ENCODE measurements at regions not wholly inside any gene's neighbourhood (a gene's known extent, or its start where the extent isn't known, plus 50 kb on each side); places are given as distances from the start of the nearest gene placed in this dataset.
"Not testable (repeated sequence)": the region's sequence is repeated elsewhere in the genome, so short reads cannot be mapped to it uniquely, and the experiment has no call there.

DNA sequence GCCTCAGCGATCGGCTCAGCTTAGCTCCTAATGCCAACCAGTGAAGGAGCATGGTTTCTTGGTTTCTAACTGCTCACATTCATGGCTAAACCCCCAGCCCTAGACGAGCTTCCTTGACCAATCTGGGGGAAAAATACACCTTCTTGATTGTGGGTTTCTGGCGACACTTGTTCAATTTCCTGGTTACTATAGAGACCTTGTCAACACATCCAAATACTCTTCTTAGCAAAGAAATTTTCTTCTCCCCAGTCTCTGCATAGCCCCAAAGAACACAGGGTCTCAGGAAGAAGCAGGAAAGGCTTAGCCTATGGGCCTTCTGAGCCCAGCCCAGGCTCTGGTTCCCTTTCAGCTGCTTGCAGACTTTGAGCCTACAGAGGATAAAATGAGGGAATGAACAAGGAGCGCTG is 88.5 kb upstream of the SYT13 start:
- Histone ChIP-seq H3K4me2 (ENCODE audit: insufficient read depth, low read length, poor library complexity, severe bottlenecking) (no peak overlapping the region), H3K27me3 (ENCODE audit: control insufficient read depth in 3 of 3, insufficient read depth in 3 of 3, low read depth in 1 of 3, low read length in 3 of 3) (peaks cover 0 to 63% (median 0%) of the 10 kb centered on the region in 3 experiments), H3K4ac (ENCODE audit: low read length) (no peak overlapping the region), H2BK5ac (ENCODE audit: low read length) (no peak overlapping the region), H2BK15ac (ENCODE audit: low read length) (no peak overlapping the region), H3K36me3 (replicated peaks in 1 of 2; ENCODE audit: control insufficient read depth in 2 of 2, insufficient read depth in 2 of 2, low read length in 2 of 2) (no peaks in the 10 kb centered on the region), H3K4me1 (ENCODE audit: control insufficient read depth in 2 of 2, insufficient read depth in 1 of 2, low read depth in 1 of 2, low read length in 2 of 2) (peaks cover 6 to 10% of the 10 kb centered on the region in 2 donors), H3K4me3 (ENCODE audit: low read length in 2 of 2) (no peak overlapping the region), H3K27ac (replicated peaks; ENCODE audit: low read length) (no peak overlapping the region), H2AFZ (ENCODE audit: low read length) (no peak overlapping the region), H3K9me3 (replicated peaks in 1 of 2; ENCODE audit: control insufficient read depth in 2 of 2, insufficient read depth in 1 of 2, low read depth in 1 of 2, low read length in 2 of 2) (no peaks in the 10 kb centered on the region), H3K14ac (ENCODE audit: low read length) (no peak overlapping the region), H4K91ac (ENCODE audit: low read depth, low read length, poor library complexity) (no peak overlapping the region), H3K79me1 (ENCODE audit: low read depth, low read length) (no peaks in the 10 kb centered on the region), H2AK5ac (ENCODE audit: low read depth, low read length) (no peak overlapping the region), H2BK120ac (ENCODE audit: low read depth, low read length) (no peak overlapping the region), H4K8ac (ENCODE audit: low read depth, low read length) (no peak overlapping the region), H3K18ac (ENCODE audit: low read length) (no peak overlapping the region), H3K9ac (ENCODE audit: low read depth, low read length, poor library complexity) (no peak overlapping the region), H3K23ac (ENCODE audit: low read depth, low read length, poor library complexity) (no peak overlapping the region), H2BK12ac (ENCODE audit: low read length) (no peak overlapping the region)
- WGBS, 2 donors (ENCODE audit: extremely low coverage in 2 of 2, insufficient read length in 2 of 2, insufficient replicate concordance in 1 of 2) = no CpG with 5 or more reads among the region's 5 CpGs
- no peak for DNase-seq (ENCODE audit: low spot score)

DNA sequence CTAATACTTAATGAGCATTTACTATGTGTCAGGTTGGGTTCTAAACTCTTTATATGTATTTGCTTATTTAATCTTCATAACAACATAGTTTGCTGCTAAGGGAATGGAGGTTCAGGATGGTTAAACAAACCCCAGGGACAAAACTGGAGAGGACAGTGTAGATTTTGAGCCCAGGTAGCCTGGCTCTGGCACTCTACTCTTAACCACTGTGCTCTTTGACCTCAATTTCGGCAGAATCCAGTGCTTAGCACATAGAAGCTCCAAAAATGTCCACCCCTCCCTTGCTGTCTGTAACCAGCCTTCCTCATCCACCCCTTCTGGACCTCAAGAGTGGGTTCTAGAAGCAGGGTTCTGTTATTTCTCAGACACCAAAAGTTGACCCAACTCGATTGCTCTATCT is 88.0 kb upstream of the SYT13 start:
- Histone ChIP-seq H3K4me3 (ENCODE audit: low read length in 2 of 2) (no peak overlapping the region), H2BK15ac (ENCODE audit: low read length) (no peak overlapping the region), H4K91ac (ENCODE audit: low read depth, low read length, poor library complexity) (no peak overlapping the region), H2AK5ac (ENCODE audit: low read depth, low read length) (no peak overlapping the region), H2BK12ac (ENCODE audit: low read length) (no peak overlapping the region), H3K36me3 (replicated peaks in 1 of 2; ENCODE audit: control insufficient read depth in 2 of 2, insufficient read depth in 2 of 2, low read length in 2 of 2) (no peaks in the 10 kb centered on the region), H3K27me3 (ENCODE audit: control insufficient read depth in 3 of 3, insufficient read depth in 3 of 3, low read depth in 1 of 3, low read length in 3 of 3) (peaks cover 0 to 68% (median 0%) of the 10 kb centered on the region in 3 experiments), H3K79me1 (ENCODE audit: low read depth, low read length) (no peaks in the 10 kb centered on the region), H3K9me3 (replicated peaks in 1 of 2; ENCODE audit: control insufficient read depth in 2 of 2, insufficient read depth in 1 of 2, low read depth in 1 of 2, low read length in 2 of 2) (no peaks in the 10 kb centered on the region), H3K4me1 (ENCODE audit: control insufficient read depth in 2 of 2, insufficient read depth in 1 of 2, low read depth in 1 of 2, low read length in 2 of 2) (peaks cover 6 to 10% of the 10 kb centered on the region in 2 donors), H3K14ac (ENCODE audit: low read length) (no peak overlapping the region), H3K18ac (ENCODE audit: low read length) (no peak overlapping the region), H3K23ac (ENCODE audit: low read depth, low read length, poor library complexity) (no peak overlapping the region), H3K4ac (ENCODE audit: low read length) (no peak overlapping the region), H3K4me2 (ENCODE audit: insufficient read depth, low read length, poor library complexity, severe bottlenecking) (no peak overlapping the region), H3K9ac (ENCODE audit: low read depth, low read length, poor library complexity) (no peak overlapping the region), H3K27ac (replicated peaks; ENCODE audit: low read length) (no peak overlapping the region), H2AFZ (ENCODE audit: low read length) (no peak overlapping the region), H2BK120ac (ENCODE audit: low read depth, low read length) (no peak overlapping the region), H4K8ac (ENCODE audit: low read depth, low read length) (no peak overlapping the region), H2BK5ac (ENCODE audit: low read length) (no peak overlapping the region)
- no CpG with 5 or more reads among the region's 2 CpGs for whole genome bisulfite sequencing, 2 donors (ENCODE audit: extremely low coverage in 2 of 2, insufficient read length in 2 of 2, insufficient replicate concordance in 1 of 2)
- no peak for DNase-seq (ENCODE audit: low spot score)

DNA sequence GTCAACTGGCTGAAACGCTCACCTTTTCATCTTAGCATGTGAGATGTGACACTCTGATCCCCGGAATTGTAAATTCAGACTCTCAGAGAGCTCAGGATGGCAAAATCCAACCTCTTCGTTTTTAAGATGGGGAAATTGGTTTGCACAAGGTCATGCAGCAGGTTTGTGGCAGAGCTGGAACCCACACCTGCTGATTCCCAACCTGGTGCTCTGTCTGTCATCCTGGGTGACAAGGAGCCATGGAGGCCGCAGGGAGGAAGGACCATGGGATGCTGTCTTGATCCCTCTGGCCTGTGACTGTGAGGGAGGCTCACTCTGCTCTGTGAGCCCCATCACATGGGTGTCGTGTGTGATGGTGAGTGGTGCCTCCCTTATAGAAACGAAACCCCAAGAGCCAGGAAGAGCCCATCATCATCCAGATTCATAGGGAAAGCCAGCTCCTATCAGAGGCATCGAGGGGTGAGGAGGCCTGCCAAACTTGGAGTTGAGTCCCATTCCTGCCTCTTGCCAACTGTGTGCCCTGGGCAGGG is 87.4 kb upstream of the SYT13 start:
- no peak overlapping the region for H4K8ac ChIP-seq (ENCODE audit: low read depth, low read length)
- no peak overlapping the region for H3K27ac ChIP-seq (replicated peaks; ENCODE audit: low read length)
- H2AK5ac ChIP-seq (ENCODE audit: low read depth, low read length) = no peak overlapping the region
- no peak overlapping the region for H2BK5ac ChIP-seq (ENCODE audit: low read length)
- no CpG with 5 or more reads among the region's 7 CpGs for WGBS, 2 donors (ENCODE audit: extremely low coverage in 2 of 2, insufficient read length in 2 of 2, insufficient replicate concordance in 1 of 2)
- no peak overlapping the region for H4K91ac ChIP-seq (ENCODE audit: low read depth, low read length, poor library complexity)
- no peak overlapping the region for H3K23ac ChIP-seq (ENCODE audit: low read depth, low read length, poor library complexity)
- H3K4me3 ChIP-seq (ENCODE audit: low read length in 2 of 2) = no peak overlapping the region
- H3K36me3 ChIP-seq (replicated peaks in 1 of 2; ENCODE audit: control insufficient read depth in 2 of 2, insufficient read depth in 2 of 2, low read length in 2 of 2) = no peaks in the 10 kb centered on the region
- H3K9ac ChIP-seq (ENCODE audit: low read depth, low read length, poor library complexity) = no peak overlapping the region
- no peak for DNase-seq (ENCODE audit: low spot score)
- H3K14ac ChIP-seq (ENCODE audit: low read length) = no peak overlapping the region
- H3K27me3 ChIP-seq (ENCODE audit: control insufficient read depth in 3 of 3, insufficient read depth in 3 of 3, low read depth in 1 of 3, low read length in 3 of 3) = peaks cover 0 to 74% (median 0%) of the 10 kb centered on the region in 3 experiments
- no peak overlapping the region for H3K18ac ChIP-seq (ENCODE audit: low read length)
- H3K79me1 ChIP-seq (ENCODE audit: low read depth, low read length) = no peaks in the 10 kb centered on the region
- H3K4me2 ChIP-seq (ENCODE audit: insufficient read depth, low read length, poor library complexity, severe bottlenecking) = no peak overlapping the region
- no peaks in the 10 kb centered on the region for H3K9me3 ChIP-seq (replicated peaks in 1 of 2; ENCODE audit: control insufficient read depth in 2 of 2, insufficient read depth in 1 of 2, low read depth in 1 of 2, low read length in 2 of 2)
- H2BK12ac ChIP-seq (ENCODE audit: low read length) = no peak overlapping the region
- H2BK15ac ChIP-seq (ENCODE audit: low read length) = no peak overlapping the region
- no peak overlapping the region for H2BK120ac ChIP-seq (ENCODE audit: low read depth, low read length)
- peaks cover 6 to 10% of the 10 kb centered on the region in 2 donors for H3K4me1 ChIP-seq (ENCODE audit: control insufficient read depth in 2 of 2, insufficient read depth in 1 of 2, low read depth in 1 of 2, low read length in 2 of 2)
- no peak overlapping the region for H2AFZ ChIP-seq (ENCODE audit: low read length)
- no peak overlapping the region for H3K4ac ChIP-seq (ENCODE audit: low read length)

DNA sequence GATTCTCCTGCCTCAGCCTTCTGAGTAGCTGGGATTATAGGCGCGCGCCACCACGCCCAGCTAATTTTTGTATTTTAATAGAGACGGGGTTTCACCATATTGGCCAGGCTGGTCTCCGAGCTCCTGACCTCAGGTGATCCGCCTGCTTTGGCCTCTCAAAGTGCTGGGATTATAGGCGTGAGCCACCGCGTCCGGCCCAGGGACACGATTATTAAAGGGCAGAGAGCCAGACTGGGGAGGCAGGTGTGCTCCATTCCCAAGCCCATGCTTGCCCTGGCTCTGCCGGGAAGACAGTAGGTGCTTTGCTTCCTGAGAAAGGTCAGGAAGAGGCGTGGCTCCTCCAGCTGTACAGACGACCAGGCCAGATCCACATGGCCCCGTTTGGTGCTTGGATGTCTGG is 86.3 kb upstream of the SYT13 start:
- H2BK15ac ChIP-seq (ENCODE audit: low read length); H2AFZ ChIP-seq (ENCODE audit: low read length); H3K79me1 ChIP-seq (ENCODE audit: low read depth, low read length); H3K14ac ChIP-seq (ENCODE audit: low read length); H3K9ac ChIP-seq (ENCODE audit: low read depth, low read length, poor library complexity); DNase-seq (ENCODE audit: low spot score); H3K18ac ChIP-seq (ENCODE audit: low read length); H4K8ac ChIP-seq (ENCODE audit: low read depth, low read length); H3K27ac ChIP-seq (replicated peaks; ENCODE audit: low read length); H3K4me2 ChIP-seq (ENCODE audit: insufficient read depth, low read length, poor library complexity, severe bottlenecking); H3K23ac ChIP-seq (ENCODE audit: low read depth, low read length, poor library complexity); H4K91ac ChIP-seq (ENCODE audit: low read depth, low read length, poor library complexity); H3K4me3 ChIP-seq (ENCODE audit: low read length in 2 of 2); H3K4ac ChIP-seq (ENCODE audit: low read length); H3K36me3 ChIP-seq (replicated peaks in 1 of 2; ENCODE audit: control insufficient read depth in 2 of 2, insufficient read depth in 2 of 2, low read length in 2 of 2); H2BK12ac ChIP-seq (ENCODE audit: low read length); H3K9me3 ChIP-seq (replicated peaks in 1 of 2; ENCODE audit: control insufficient read depth in 2 of 2, insufficient read depth in 1 of 2, low read depth in 1 of 2, low read length in 2 of 2); H2AK5ac ChIP-seq (ENCODE audit: low read depth, low read length); H2BK120ac ChIP-seq (ENCODE audit: low read depth, low read length); H2BK5ac ChIP-seq (ENCODE audit: low read length): not testable (repeated sequence)
- peaks cover 6 to 12% of the 10 kb centered on the region in 2 donors for H3K4me1 ChIP-seq (ENCODE audit: control insufficient read depth in 2 of 2, insufficient read depth in 1 of 2, low read depth in 1 of 2, low read length in 2 of 2)
- peaks cover 0 to 82% (median 0%) of the 10 kb centered on the region in 3 experiments for H3K27me3 ChIP-seq (ENCODE audit: control insufficient read depth in 3 of 3, insufficient read depth in 3 of 3, low read depth in 1 of 3, low read length in 3 of 3)
- no CpG with 5 or more reads among the region's 16 CpGs for WGBS, 2 donors (ENCODE audit: extremely low coverage in 2 of 2, insufficient read length in 2 of 2, insufficient replicate concordance in 1 of 2)

All from neuronal stem cell (in vitro differentiated cells).